HFF-Myc (cell line): ENCODE measurements at regions not wholly inside any gene's neighbourhood (a gene's known extent, or its start where the extent isn't known, plus 50 kb on each side); places are given as distances from the start of the nearest gene placed in this dataset.

Source experiments
- DNase-seq: peaks from one replicate; pipeline ENCODE4 v3.0.0-alpha.2; 2011; ENCODE audit warnings: low read depth; ENCODE audit errors: extremely low read depth
- H3K4me3 ChIP-seq: replicated peaks from 2 replicates; pipeline ENCODE4 v1.5.1; 2011; ENCODE audit warnings: low read depth, mild to moderate bottlenecking, control low read depth, low read length
- CTCF ChIP-seq: IDR thresholded peaks from 2 replicates; pipeline ENCODE4 v1.5.1; 2012; ENCODE audit warnings: mild to moderate bottlenecking, low read depth, low read length, control low read depth; ENCODE audit errors: missing control alignments

GRCh38 chr15:25982736-25983135, 119.6 kb upstream of the ATP10A start:
- no peak for TF ChIP-seq CTCF

GRCh38 chr15:25981114-25981513, 118.0 kb upstream of the ATP10A start:
- no peak for DNase-seq
- no peak for TF ChIP-seq CTCF
- H3K4me3 ChIP-seq = no peak overlapping the region

More at GRCh38 chr15:25982736-25983135, 119.6 kb upstream of the ATP10A start:
- DNase-seq = no peak
- H3K4me3 ChIP-seq = no peak overlapping the region

GRCh38 chr15:25972141-25972675, 109.1 kb upstream of the ATP10A start:
- no peak for DNase-seq
- TF ChIP-seq CTCF = no peak
- H3K4me3 ChIP-seq = no peak overlapping the region

- DNase-seq = no peak
- TF ChIP-seq CTCF = no peak
- no peak overlapping the region for H3K4me3 ChIP-seq
These were observed 107.9 kb upstream of the ATP10A start for GRCh38 chr15:25971053-25971452.

- TF ChIP-seq CTCF = no peak
- DNase-seq = no peak
These were observed 106.8 kb upstream of the ATP10A start for GRCh38 chr15:25969886-25970285.

GRCh38 chr15:25967116-25967515, 104.0 kb upstream of the ATP10A start:
- TF ChIP-seq CTCF = no peak
- DNase-seq = no peak
- no peak overlapping the region for H3K4me3 ChIP-seq

More at GRCh38 chr15:25969886-25970285, 106.8 kb upstream of the ATP10A start:
- H3K4me3 ChIP-seq = no peak overlapping the region

- no peak overlapping the region for H3K4me3 ChIP-seq
- no peak for DNase-seq
- no peak for TF ChIP-seq CTCF
These were observed 102.2 kb upstream of the ATP10A start for GRCh38 chr15:25965326-25965725.
